Keratinocyte (primary cell): ENCODE measurements at regions not wholly inside any gene's neighbourhood (a gene's known extent, or its start where the extent isn't known, plus 50 kb on each side); places are given as distances from the start of the nearest gene placed in this dataset.

ENCODE experiments used
- EZH2 ChIP-seq: IDR thresholded peaks from one replicate; pipeline ENCODE4 v1.6.1; 2012; ENCODE audit warnings: inconsistent platforms, mild to moderate bottlenecking, low read length, moderate library complexity
- TF ChIP-seq, protein P1 (sequence below), 3 experiments: IDR thresholded peaks in 1 of 3; conservative IDR thresholded peaks in 1 of 3; optimal IDR thresholded peaks in 1 of 3; 2 replicates in 2 of 3; 3 replicates in 1 of 3; pipeline versions ENCODE3 to v1.5.1; 2011; ENCODE audit warnings: low read length in 3 of 3, mild to moderate bottlenecking in 3 of 3, moderate library complexity in 2 of 3, control low read depth in 1 of 3, inconsistent platforms in 1 of 3; ENCODE audit not compliant: insufficient read depth in 2 of 3; ENCODE audit errors: extremely low read depth in 1 of 3

DNA sequence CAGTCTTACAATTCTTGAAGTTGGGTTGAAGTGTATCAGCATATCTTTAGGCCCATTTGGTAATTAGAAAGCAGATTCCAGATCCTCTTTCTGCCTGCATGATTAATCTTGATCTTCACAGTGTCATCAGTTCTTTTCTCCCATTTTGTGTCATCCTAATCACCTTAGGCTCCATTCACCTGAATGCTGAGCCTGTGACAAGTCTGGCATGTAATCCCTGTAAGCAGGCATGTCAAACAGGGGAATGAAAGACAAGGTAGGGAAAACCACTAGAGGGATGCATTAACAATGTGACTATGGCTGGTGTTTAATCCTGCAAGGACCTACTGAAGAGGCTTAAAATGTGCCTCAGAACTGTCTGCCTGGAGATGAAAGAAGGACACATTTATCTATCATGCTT is 848.8 kb downstream of the TFAP2A start:
- TF ChIP-seq, protein P1, sequence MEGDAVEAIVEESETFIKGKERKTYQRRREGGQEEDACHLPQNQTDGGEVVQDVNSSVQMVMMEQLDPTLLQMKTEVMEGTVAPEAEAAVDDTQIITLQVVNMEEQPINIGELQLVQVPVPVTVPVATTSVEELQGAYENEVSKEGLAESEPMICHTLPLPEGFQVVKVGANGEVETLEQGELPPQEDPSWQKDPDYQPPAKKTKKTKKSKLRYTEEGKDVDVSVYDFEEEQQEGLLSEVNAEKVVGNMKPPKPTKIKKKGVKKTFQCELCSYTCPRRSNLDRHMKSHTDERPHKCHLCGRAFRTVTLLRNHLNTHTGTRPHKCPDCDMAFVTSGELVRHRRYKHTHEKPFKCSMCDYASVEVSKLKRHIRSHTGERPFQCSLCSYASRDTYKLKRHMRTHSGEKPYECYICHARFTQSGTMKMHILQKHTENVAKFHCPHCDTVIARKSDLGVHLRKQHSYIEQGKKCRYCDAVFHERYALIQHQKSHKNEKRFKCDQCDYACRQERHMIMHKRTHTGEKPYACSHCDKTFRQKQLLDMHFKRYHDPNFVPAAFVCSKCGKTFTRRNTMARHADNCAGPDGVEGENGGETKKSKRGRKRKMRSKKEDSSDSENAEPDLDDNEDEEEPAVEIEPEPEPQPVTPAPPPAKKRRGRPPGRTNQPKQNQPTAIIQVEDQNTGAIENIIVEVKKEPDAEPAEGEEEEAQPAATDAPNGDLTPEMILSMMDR (optimal IDR thresholded peaks at IDR 0.05 in 1 of 3, IDR thresholded peaks at IDR 0.05 in 1 of 3, conservative IDR thresholded peaks at IDR 0.05 in 1 of 3; ENCODE audit: extremely low read depth in 1 of 3, insufficient read depth in 2 of 3, low read length in 3 of 3): no peak
- TF ChIP-seq EZH2: no peak
